ENCODE measurements at regions not wholly inside any gene's neighbourhood (a gene's known extent, or its start where the extent isn't known, plus 50 kb on each side); places are given as distances from the start of the nearest gene placed in this dataset.

DNA sequence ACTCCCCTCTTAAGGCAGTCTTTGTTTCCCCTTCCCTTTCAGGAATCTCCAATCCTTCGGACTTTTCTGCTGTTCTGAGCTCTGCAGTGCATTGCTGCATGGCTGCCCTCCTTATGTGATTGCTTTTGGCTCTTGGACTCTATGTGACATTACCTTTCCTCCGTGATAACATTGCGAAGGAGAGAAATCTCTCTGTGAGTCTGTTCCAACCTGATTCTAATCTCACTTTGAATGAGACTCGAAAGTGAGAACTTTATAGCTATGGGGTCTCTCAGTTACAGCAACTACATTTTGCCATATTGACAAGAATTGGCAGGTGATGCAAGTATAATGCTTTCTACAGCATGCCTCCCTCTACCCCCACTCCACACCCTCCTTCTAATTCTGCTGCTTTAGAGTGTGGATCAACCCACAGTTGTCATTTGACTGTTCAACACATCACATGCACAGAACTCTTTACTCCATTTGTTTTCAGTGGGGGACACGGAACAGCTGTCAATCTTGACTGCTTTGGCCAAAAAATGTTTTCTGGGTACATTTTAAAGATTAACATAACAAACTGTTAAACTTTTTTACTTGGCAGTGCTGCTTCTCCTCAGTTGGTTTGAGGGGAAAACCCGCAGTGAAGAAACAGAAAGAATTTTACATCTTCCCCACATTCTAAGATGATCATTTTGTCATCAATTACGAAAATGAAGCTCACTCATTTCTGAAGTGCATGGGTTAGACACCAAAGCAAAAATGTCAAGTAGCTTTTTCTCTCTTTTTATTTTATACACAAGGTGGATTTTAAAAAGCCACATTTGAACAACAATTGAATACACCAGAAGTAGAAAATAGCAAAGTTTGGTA, 125.5 kb upstream of the RMST start:
- no peak for TF ChIP-seq TAF1 (IDR thresholded peaks at IDR 0.05; ENCODE audit: borderline replicate concordance, insufficient read depth, low read length)
- no peak for TF ChIP-seq SIN3A (IDR thresholded peaks at IDR 0.05; ENCODE audit: borderline replicate concordance, insufficient read depth, low read length)
- TF ChIP-seq, protein P1, sequence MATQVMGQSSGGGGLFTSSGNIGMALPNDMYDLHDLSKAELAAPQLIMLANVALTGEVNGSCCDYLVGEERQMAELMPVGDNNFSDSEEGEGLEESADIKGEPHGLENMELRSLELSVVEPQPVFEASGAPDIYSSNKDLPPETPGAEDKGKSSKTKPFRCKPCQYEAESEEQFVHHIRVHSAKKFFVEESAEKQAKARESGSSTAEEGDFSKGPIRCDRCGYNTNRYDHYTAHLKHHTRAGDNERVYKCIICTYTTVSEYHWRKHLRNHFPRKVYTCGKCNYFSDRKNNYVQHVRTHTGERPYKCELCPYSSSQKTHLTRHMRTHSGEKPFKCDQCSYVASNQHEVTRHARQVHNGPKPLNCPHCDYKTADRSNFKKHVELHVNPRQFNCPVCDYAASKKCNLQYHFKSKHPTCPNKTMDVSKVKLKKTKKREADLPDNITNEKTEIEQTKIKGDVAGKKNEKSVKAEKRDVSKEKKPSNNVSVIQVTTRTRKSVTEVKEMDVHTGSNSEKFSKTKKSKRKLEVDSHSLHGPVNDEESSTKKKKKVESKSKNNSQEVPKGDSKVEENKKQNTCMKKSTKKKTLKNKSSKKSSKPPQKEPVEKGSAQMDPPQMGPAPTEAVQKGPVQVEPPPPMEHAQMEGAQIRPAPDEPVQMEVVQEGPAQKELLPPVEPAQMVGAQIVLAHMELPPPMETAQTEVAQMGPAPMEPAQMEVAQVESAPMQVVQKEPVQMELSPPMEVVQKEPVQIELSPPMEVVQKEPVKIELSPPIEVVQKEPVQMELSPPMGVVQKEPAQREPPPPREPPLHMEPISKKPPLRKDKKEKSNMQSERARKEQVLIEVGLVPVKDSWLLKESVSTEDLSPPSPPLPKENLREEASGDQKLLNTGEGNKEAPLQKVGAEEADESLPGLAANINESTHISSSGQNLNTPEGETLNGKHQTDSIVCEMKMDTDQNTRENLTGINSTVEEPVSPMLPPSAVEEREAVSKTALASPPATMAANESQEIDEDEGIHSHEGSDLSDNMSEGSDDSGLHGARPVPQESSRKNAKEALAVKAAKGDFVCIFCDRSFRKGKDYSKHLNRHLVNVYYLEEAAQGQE (IDR thresholded peaks at IDR 0.05; ENCODE audit: insufficient read depth in 1 of 2, low read depth in 2 of 2, low read length in 2 of 2), result no peak
- no peak for TF ChIP-seq POLR2AphosphoS5 (IDR thresholded peaks at IDR 0.05; ENCODE audit: low read depth, low read length)
- TF ChIP-seq FOXP2 (optimal IDR thresholded peaks at IDR 0.05; ENCODE audit: borderline replicate concordance, extremely low read depth, extremely low read length, insufficient read depth), result no peak

DNA sequence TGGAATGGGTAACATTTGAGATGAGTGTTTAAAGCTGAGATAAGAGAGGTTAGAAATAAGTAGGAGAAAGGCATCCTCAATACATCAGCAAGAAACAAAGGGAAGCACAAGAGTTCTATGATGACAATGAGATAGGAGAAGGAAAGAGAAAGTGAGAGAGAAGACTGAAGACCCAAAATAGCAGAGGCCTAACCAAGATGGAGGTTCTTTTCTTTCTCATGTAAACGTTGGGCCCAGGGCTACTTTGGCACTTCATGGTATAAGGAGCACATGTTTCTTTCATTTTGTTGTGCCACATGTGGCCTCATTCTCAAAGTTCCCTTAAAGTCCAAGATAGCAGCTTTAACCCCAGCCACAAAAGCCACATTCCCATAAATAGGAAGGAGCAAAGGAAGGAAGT, 120.5 kb upstream of the RMST start:
- TF ChIP-seq POLR2AphosphoS5 (IDR thresholded peaks at IDR 0.05; ENCODE audit: low read depth, low read length) (no peak), FOXP2 (optimal IDR thresholded peaks at IDR 0.05; ENCODE audit: borderline replicate concordance, extremely low read depth, extremely low read length, insufficient read depth) (no peak), TAF1 (IDR thresholded peaks at IDR 0.05; ENCODE audit: borderline replicate concordance, insufficient read depth, low read length) (no peak), SIN3A (IDR thresholded peaks at IDR 0.05; ENCODE audit: borderline replicate concordance, insufficient read depth, low read length) (no peak)
- TF ChIP-seq, protein P1 (IDR thresholded peaks at IDR 0.05; ENCODE audit: insufficient read depth in 1 of 2, low read depth in 2 of 2, low read length in 2 of 2), result no peak

DNA sequence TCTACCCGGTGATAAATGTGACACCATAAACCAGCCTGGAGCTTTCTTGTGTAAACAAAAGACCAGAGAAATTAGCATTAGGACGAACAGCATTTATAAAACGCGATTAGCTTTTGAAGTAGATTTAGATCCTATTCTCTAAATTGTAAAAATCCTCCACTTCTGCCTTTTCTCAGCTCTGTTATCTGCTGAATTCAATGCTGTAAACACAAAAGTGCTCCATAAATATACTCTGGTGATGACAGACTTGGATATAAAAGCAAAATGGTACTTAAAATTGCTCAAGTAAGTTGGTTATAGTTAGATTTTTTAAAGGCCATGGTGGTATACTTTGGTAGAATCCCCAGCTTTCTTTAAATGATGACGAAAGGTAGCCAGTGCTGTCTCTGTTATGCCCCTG, 114.6 kb upstream of the RMST start:
- TF ChIP-seq SIN3A (IDR thresholded peaks at IDR 0.05; ENCODE audit: borderline replicate concordance, insufficient read depth, low read length) (no peak), POLR2AphosphoS5 (IDR thresholded peaks at IDR 0.05; ENCODE audit: low read depth, low read length) (no peak), FOXP2 (optimal IDR thresholded peaks at IDR 0.05; ENCODE audit: borderline replicate concordance, extremely low read depth, extremely low read length, insufficient read depth) (no peak), TAF1 (IDR thresholded peaks at IDR 0.05; ENCODE audit: borderline replicate concordance, insufficient read depth, low read length) (no peak)
- TF ChIP-seq, protein P1 (IDR thresholded peaks at IDR 0.05; ENCODE audit: insufficient read depth in 1 of 2, low read depth in 2 of 2, low read length in 2 of 2), result no peak

DNA sequence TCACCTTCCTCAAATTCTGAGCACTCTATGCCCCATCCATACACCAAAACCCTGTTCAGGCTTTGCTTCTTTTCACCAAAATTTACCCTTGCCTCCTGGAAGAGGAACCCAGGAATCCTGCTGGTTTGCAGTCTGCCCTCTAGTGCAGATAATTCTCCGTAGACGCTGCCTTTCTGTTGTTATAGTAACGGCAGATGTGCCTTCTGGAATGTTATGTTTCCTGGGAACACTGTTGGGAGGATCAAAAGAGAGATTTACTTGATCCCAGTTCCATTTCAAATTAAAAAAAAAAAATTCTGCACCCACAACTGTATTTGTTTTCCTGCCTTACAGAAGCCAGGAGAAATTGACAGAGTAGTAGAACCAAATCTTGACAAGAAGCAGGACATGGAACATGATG, 104.2 kb upstream of the RMST start:
- no peak for TF ChIP-seq SIN3A (IDR thresholded peaks at IDR 0.05; ENCODE audit: borderline replicate concordance, insufficient read depth, low read length)
- no peak for TF ChIP-seq POLR2AphosphoS5 (IDR thresholded peaks at IDR 0.05; ENCODE audit: low read depth, low read length)
- TF ChIP-seq, protein P1 (IDR thresholded peaks at IDR 0.05; ENCODE audit: insufficient read depth in 1 of 2, low read depth in 2 of 2, low read length in 2 of 2), result no peak
- no peak for TF ChIP-seq TAF1 (IDR thresholded peaks at IDR 0.05; ENCODE audit: borderline replicate concordance, insufficient read depth, low read length)
- TF ChIP-seq FOXP2 (optimal IDR thresholded peaks at IDR 0.05; ENCODE audit: borderline replicate concordance, extremely low read depth, extremely low read length, insufficient read depth), result no peak
